OCI-LY7 (cell line): ENCODE measurements at regions not wholly inside any gene's neighbourhood (a gene's known extent, or its start where the extent isn't known, plus 50 kb on each side); places are given as distances from the start of the nearest gene placed in this dataset.

Experiments
- CTCF ChIP-seq: fragments of 200-600 bp; sonication (generic); conservative IDR thresholded peaks from 2 replicates; pipeline ENCODE4 v1.5.1; 2014; ENCODE audit warnings: mild to moderate bottlenecking, antibody characterized with exemption, low read length, moderate library complexity, mixed read lengths
- EZH2phosphoT487 ChIP-seq: fragments of 200-600 bp; sonication (generic); IDR thresholded peaks from 2 replicates; pipeline ENCODE4 v1.6.1; 2018; ENCODE audit warnings: low read depth, borderline replicate concordance, mild to moderate bottlenecking, mixed run types, antibody characterized with exemption, low read length, moderate library complexity, mixed read lengths

- TF ChIP-seq CTCF, result no peak
- no peak for TF ChIP-seq EZH2phosphoT487
These were observed 72.4 kb upstream of the OLFM1 start for GRCh38 chr9:135015096-135015495.
